BLaER1 treated with 17β-estradiol and CSF1 and Interleukin-3, amounts not matched to agents 10 nM and 100 nM (cell line): ENCODE measurements at regions not wholly inside any gene's neighbourhood (a gene's known extent, or its start where the extent isn't known, plus 50 kb on each side); places are given as distances from the start of the nearest gene placed in this dataset.

Experiments used
- H3K27ac ChIP-seq, 11 experiments: shearing (Covaris generic); formaldehyde crosslinking; 2 replicates each; pipeline ENCODE4 v1.8.1; 2022
- H3K27me3 ChIP-seq, 11 experiments: shearing (Covaris generic); formaldehyde crosslinking; 2 replicates each; pipeline ENCODE4 v1.8.1; 2022
- H3K36me3 ChIP-seq, 11 experiments: shearing (Covaris generic); formaldehyde crosslinking; 2 replicates each; pipeline ENCODE4 v1.8.1; 2022
- H3K4me1 ChIP-seq, 10 experiments: shearing (Covaris generic); formaldehyde crosslinking; 2 replicates each; pipeline ENCODE4 v1.8.1; 2022
- H3K4me2 ChIP-seq, 11 experiments: shearing (Covaris generic); formaldehyde crosslinking; 2 replicates each; pipeline ENCODE4 v1.8.1; 2022
- H3K4me3 ChIP-seq, 10 experiments: shearing (Covaris generic); formaldehyde crosslinking; 2 replicates each; pipeline ENCODE4 v1.8.1; 2022
- H3K9ac ChIP-seq, 11 experiments: shearing (Covaris generic); formaldehyde crosslinking; 2 replicates each; pipeline ENCODE4 v1.8.1; 2022
- H3K9me3 ChIP-seq, 11 experiments: shearing (Covaris generic); formaldehyde crosslinking; replicated peaks in 1 of 11; 2 replicates each; pipeline ENCODE4 v1.8.1; 2022
- H4K20me1 ChIP-seq, 11 experiments: shearing (Covaris generic); formaldehyde crosslinking; 2 replicates each; pipeline ENCODE4 v1.8.1; 2022
- Cebpa-rat ChIP-seq, 11 experiments: shearing (Covaris generic); IDR thresholded peaks; 2 replicates each; pipeline ENCODE4 v1.8.1; 2022

GRCh38 chr1:165147799-165148198 is 208.7 kb downstream of the LMX1A start:
- Histone ChIP-seq H3K27ac (no peak overlapping the region), H3K4me3 (no peak overlapping the region), H3K4me1 (no peaks in the 10 kb centered on the region), H3K9ac (no peak overlapping the region), H3K9me3 (no peaks in the 10 kb centered on the region), H3K4me2 (no peak overlapping the region), H4K20me1 (no peaks in the 10 kb centered on the region), H3K27me3 (no peaks in the 10 kb centered on the region), H3K36me3 (no peaks in the 10 kb centered on the region)
- TF ChIP-seq Cebpa-rat (IDR thresholded peaks at IDR 0.05): peak in 6 of 11 experiments; percentile 72 to 93 (median 86); a peak in 12 of 22 replicates

- Histone ChIP-seq H3K4me1 (no peaks in the 10 kb centered on the region), H3K27ac (no peak overlapping the region), H3K27me3 (no peaks in the 10 kb centered on the region), H3K9me3 (no peaks in the 10 kb centered on the region), H4K20me1 (no peaks in the 10 kb centered on the region), H3K4me3 (no peak overlapping the region), H3K9ac (no peak overlapping the region), H3K4me2 (no peak overlapping the region), H3K36me3 (no peaks in the 10 kb centered on the region)
- TF ChIP-seq Cebpa-rat (IDR thresholded peaks at IDR 0.05): no peak
Measured at GRCh38 chr1:165144757-165145397, 211.6 kb downstream of the LMX1A start.

- Histone ChIP-seq H3K9me3 (no peaks in the 10 kb centered on the region), H3K36me3 (no peaks in the 10 kb centered on the region), H4K20me1 (no peaks in the 10 kb centered on the region), H3K4me1 (no peaks in the 10 kb centered on the region), H3K9ac (no peak overlapping the region), H3K4me2 (no peak overlapping the region), H3K27me3 (no peaks in the 10 kb centered on the region), H3K27ac (no peak overlapping the region), H3K4me3 (no peak overlapping the region)
- no peak for TF ChIP-seq Cebpa-rat (IDR thresholded peaks at IDR 0.05)
Measured at GRCh38 chr1:165143437-165144065, 213.0 kb downstream of the LMX1A start.

DNA sequence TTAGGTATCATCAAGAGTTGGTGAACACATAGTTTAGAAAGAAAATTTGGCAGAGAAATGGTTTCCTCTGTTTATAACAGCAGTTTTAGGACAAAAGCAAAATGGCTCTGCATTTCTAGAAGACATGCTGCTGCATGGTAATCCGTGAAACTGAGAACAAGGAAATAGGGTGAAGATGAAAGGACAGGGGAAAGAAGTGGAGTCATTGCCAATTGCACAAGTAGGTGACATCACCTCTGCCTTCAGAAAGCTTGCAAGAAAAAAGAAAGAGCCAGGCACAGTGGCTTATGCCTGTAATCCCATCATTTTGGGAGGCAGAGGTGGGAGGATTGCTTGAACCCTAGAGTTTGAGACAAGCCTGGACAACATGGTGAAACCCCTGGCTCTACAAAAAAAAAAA is 217.6 kb downstream of the LMX1A start:
- Histone ChIP-seq H3K9ac (no peak overlapping the region), H3K9me3 (no peaks in the 10 kb centered on the region), H3K27me3 (no peaks in the 10 kb centered on the region), H3K4me1 (no peaks in the 10 kb centered on the region), H4K20me1 (no peaks in the 10 kb centered on the region), H3K4me2 (no peak overlapping the region), H3K4me3 (no peak overlapping the region), H3K27ac (no peak overlapping the region), H3K36me3 (no peaks in the 10 kb centered on the region)
- TF ChIP-seq Cebpa-rat (IDR thresholded peaks at IDR 0.05): no peak

GRCh38 chr1:165137551-165138316 is 218.8 kb downstream of the LMX1A start:
- H3K4me3 ChIP-seq: no peak overlapping the region
- H3K9ac ChIP-seq: no peak overlapping the region
- H3K36me3 ChIP-seq: no peaks in the 10 kb centered on the region
- TF ChIP-seq Cebpa-rat (IDR thresholded peaks at IDR 0.05): no peak
- no peaks in the 10 kb centered on the region; a peak in 1 of 22 replicates for H3K27me3 ChIP-seq
- H3K9me3 ChIP-seq: no peaks in the 10 kb centered on the region
- H3K4me2 ChIP-seq: no peak overlapping the region
- H3K27ac ChIP-seq: no peak overlapping the region
- no peaks in the 10 kb centered on the region for H3K4me1 ChIP-seq
- no peaks in the 10 kb centered on the region for H4K20me1 ChIP-seq

DNA sequence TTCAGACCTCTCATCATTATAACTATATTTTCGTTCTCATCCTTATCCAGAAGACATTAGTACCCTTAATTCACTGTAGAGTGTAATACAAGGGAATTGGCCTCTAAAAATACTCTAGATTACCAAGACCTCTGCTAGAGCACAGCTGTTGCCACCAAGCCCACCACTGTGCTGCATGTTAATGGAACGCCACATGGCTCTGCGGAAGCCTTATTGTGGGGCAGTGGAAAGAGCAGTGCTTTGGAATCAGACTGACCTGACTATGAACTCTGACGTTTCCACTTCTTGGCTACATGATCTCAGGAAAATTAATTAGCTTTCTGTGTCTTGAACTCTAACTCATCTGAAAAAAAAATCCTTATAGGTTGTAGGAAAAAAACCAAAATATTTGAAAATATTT is 222.1 kb downstream of the LMX1A start:
- Histone ChIP-seq H3K4me3 (no peak overlapping the region), H3K27me3 (no peaks in the 10 kb centered on the region; a peak in 1 of 22 replicates), H3K4me2 (no peak overlapping the region), H3K4me1 (peaks cover 0 to 11% (median 8%) of the 10 kb centered on the region in 10 experiments; a peak in 14 of 20 replicates), H3K36me3 (no peaks in the 10 kb centered on the region), H3K9me3 (no peaks in the 10 kb centered on the region), H4K20me1 (no peaks in the 10 kb centered on the region), H3K9ac (no peak overlapping the region), H3K27ac (no peak overlapping the region)
- no peak for TF ChIP-seq Cebpa-rat (IDR thresholded peaks at IDR 0.05)

DNA sequence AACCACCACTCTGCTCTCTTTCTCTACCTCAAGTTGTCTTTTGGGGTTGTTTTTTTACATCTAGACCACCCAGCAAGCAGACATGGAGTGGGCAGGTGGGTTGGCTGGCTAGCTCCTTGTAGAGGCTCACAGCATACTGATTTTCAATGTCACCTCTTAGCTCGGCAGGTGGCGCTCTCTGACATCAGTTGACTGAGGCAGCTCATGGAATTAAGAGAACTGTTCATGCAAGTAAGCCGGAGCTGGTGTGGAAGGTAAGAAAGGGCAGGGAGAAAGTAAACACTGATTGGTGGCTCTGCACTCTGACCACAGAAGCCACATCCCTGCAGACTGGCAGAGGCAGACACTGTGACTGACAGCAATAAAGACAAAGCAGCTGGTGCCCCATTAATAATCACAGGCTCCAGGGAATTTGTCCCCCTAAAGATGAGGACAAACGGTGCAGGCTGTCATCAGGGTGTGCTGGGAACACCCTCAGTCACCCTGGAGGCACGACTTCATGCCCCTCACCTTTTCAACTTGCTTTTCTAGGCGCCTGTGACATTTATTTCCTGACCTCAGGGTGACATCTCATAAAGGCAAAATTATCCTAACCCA is 226.8 kb downstream of the LMX1A start:
- H3K4me3 ChIP-seq: no peak overlapping the region
- peak overlapping the region in 10 of 11 experiments; percentile 17 to 74 (median 50); a peak in 19 of 22 replicates for H3K4me2 ChIP-seq
- H3K4me1 ChIP-seq: peaks cover 0 to 18% (median 13%) of the 10 kb centered on the region in 10 experiments; a peak in 14 of 20 replicates
- no peaks in the 10 kb centered on the region for H3K36me3 ChIP-seq
- no peak overlapping the region for H3K27ac ChIP-seq
- H4K20me1 ChIP-seq: no peaks in the 10 kb centered on the region
- no peak for TF ChIP-seq Cebpa-rat (IDR thresholded peaks at IDR 0.05)
- H3K9me3 ChIP-seq: no peaks in the 10 kb centered on the region
- no peak overlapping the region for H3K9ac ChIP-seq
- H3K27me3 ChIP-seq: no peaks in the 10 kb centered on the region; a peak in 1 of 22 replicates

- Histone ChIP-seq H3K4me2 (no peak overlapping the region), H3K4me1 (peaks cover 0 to 11% (median 8%) of the 10 kb centered on the region in 10 experiments; a peak in 14 of 20 replicates)
Measured at GRCh38 chr1:165124772-165125171, 231.7 kb downstream of the LMX1A start.

DNA sequence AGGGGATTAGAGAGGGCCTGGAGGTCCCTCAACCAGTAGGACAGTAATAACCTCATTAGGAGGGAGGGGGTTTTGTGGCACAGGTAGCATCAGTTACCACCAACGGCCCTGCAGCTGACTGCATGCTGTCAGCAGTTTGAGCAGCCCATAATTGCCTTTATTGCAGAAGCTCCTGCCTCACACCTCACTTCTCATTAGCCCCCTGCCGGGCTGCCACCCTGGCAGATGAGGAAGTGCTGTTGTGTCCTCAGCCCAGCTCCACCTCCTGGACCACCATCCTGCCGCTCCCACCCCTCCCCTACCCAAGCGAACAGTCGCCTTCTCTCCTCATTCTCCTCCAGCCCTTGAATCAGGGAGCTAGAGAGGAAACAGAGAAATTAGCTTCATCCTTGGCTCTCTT is 237.4 kb downstream of the LMX1A start:
- no peak for TF ChIP-seq Cebpa-rat (IDR thresholded peaks at IDR 0.05)
- no peaks in the 10 kb centered on the region for H3K27me3 ChIP-seq
- peaks cover 0 to 7% (median 0%) of the 10 kb centered on the region in 10 experiments; a peak in 2 of 20 replicates for H3K4me1 ChIP-seq
- no peaks in the 10 kb centered on the region; a peak in 1 of 22 replicates for H4K20me1 ChIP-seq
- no peaks in the 10 kb centered on the region for H3K36me3 ChIP-seq
- H3K9ac ChIP-seq: no peak overlapping the region
- no peak overlapping the region for H3K4me3 ChIP-seq
- H3K27ac ChIP-seq: no peak overlapping the region
- no peaks in the 10 kb centered on the region for H3K9me3 ChIP-seq
- no peak overlapping the region for H3K4me2 ChIP-seq

More at GRCh38 chr1:165124772-165125171, 231.7 kb downstream of the LMX1A start:
- Histone ChIP-seq H3K9me3 (no peaks in the 10 kb centered on the region), H3K36me3 (no peaks in the 10 kb centered on the region), H4K20me1 (no peaks in the 10 kb centered on the region), H3K27me3 (no peaks in the 10 kb centered on the region), H3K4me3 (no peak overlapping the region), H3K27ac (no peak overlapping the region), H3K9ac (no peak overlapping the region)
- TF ChIP-seq Cebpa-rat (IDR thresholded peaks at IDR 0.05): no peak
